IMR-90 (cell line): ENCODE measurements at regions not wholly inside any gene's neighbourhood (a gene's known extent, or its start where the extent isn't known, plus 50 kb on each side); places are given as distances from the start of the nearest gene placed in this dataset.
"Not testable (repeated sequence)": the region's sequence is repeated elsewhere in the genome, so short reads cannot be mapped to it uniquely, and the experiment has no call there.

Experiments used
- ATAC-seq: fragments of 200-7000 bp; cut with Tn5 transposase; 2 replicates; pipeline ENCODE4 v1.9.1; 2020; ENCODE audit warnings: low read depth, mild to moderate bottlenecking, moderate library complexity
- BruUV-seq: library from RNA; stranded (reverse); fragments of 400-500 nt; replicated peaks from 2 replicates; lab custom pipeline; 2021; lab: Mats Ljungman, UMichigan
- CTCF ChIA-PET: fragments of 300-600 bp; formaldehyde crosslinking; extraction: SDS; loops from one replicate; lab custom pipeline; 2021; ENCODE audit warnings: antibody characterized with exemption; lab: Yijun Ruan, JAX
- POLR2A ChIA-PET: fragments of 300-600 bp; sonication (Branson Sonifier 250); formaldehyde crosslinking; loops from one replicate; lab custom pipeline; 2022; ENCODE audit warnings: antibody characterized with exemption; ENCODE audit not compliant: unreplicated experiment; lab: Charles Lee
- DNase-seq: peaks from one replicate; pipeline ENCODE4 v3.0.0; 2013
- H2AFZ ChIP-seq: replicated peaks from 2 replicates; pipeline ENCODE3; 2013; ENCODE audit warnings: low read length, mild to moderate bottlenecking; ENCODE audit not compliant: poor library complexity
- H2AK5ac ChIP-seq: 2 replicates; pipeline ENCODE4 v1.6.1; 2013; ENCODE audit warnings: low read depth, low read length, inconsistent platforms
- H2AK9ac ChIP-seq: replicated peaks from 2 replicates; pipeline ENCODE3; 2013; ENCODE audit warnings: mild to moderate bottlenecking, low read depth, low read length, moderate library complexity; ENCODE audit not compliant: poor library complexity
- H2BK120ac ChIP-seq: 2 replicates; pipeline ENCODE4 v1.6.1; 2013; ENCODE audit warnings: low read depth, low read length, inconsistent platforms
- H2BK15ac ChIP-seq: 3 replicates; pipeline ENCODE4 v1.6.1; 2013; ENCODE audit warnings: low read depth, low read length, inconsistent platforms
- H2BK20ac ChIP-seq: 2 replicates; pipeline ENCODE4 v1.6.1; 2013; ENCODE audit warnings: low read depth, mild to moderate bottlenecking, inconsistent platforms, low read length, moderate library complexity
- H2BK5ac ChIP-seq: 2 replicates; pipeline ENCODE4 v1.6.1; 2013; ENCODE audit warnings: mild to moderate bottlenecking, low read depth, low read length, inconsistent platforms; ENCODE audit not compliant: poor library complexity, severe bottlenecking
- H3K14ac ChIP-seq: replicated peaks from 2 replicates; pipeline ENCODE4 v1.6.1; 2013; ENCODE audit warnings: low read depth, low read length, inconsistent platforms
- H3K18ac ChIP-seq: 2 replicates; pipeline ENCODE4 v1.6.1; 2013; ENCODE audit warnings: low read depth, low read length, control low read depth
- H3K23ac ChIP-seq: 2 replicates; pipeline ENCODE4 v1.6.1; 2013; ENCODE audit warnings: low read depth, low read length, inconsistent platforms
- H3K27ac ChIP-seq: 2 replicates; pipeline ENCODE4 v1.5.1; 2013; ENCODE audit warnings: mild to moderate bottlenecking, control low read depth, low read length; ENCODE audit not compliant: insufficient read depth
- H3K27me3 ChIP-seq: 2 replicates; pipeline ENCODE4 v1.6.1; 2013; ENCODE audit warnings: low read length; ENCODE audit not compliant: control insufficient read depth, insufficient read depth
- H3K36me3 ChIP-seq: 2 replicates; pipeline ENCODE4 v1.6.1; 2013; ENCODE audit warnings: low read length, mixed read lengths; ENCODE audit not compliant: control insufficient read depth, insufficient read depth
- H3K4ac ChIP-seq: 2 replicates; pipeline ENCODE4 v1.6.1; 2013; ENCODE audit warnings: low read depth, low read length, inconsistent platforms
- H3K4me1 ChIP-seq: 2 replicates; pipeline ENCODE4 v1.6.1; 2013; ENCODE audit warnings: low read length, mixed read lengths; ENCODE audit not compliant: control insufficient read depth, insufficient read depth
- H3K4me2 ChIP-seq: 2 replicates; pipeline ENCODE4 v1.6.1; 2013; ENCODE audit warnings: low read depth, mild to moderate bottlenecking, control low read depth, low read length, moderate library complexity
- H3K4me3 ChIP-seq: 2 replicates; pipeline ENCODE4 v1.5.1; 2013; ENCODE audit warnings: low read depth, mild to moderate bottlenecking, control low read depth, low read length, moderate library complexity; ENCODE audit not compliant: insufficient read depth
- H3K56ac ChIP-seq: 2 replicates; pipeline ENCODE4 v1.6.1; 2013; ENCODE audit warnings: low read length, inconsistent platforms; ENCODE audit not compliant: insufficient read depth; ENCODE audit errors: extremely low read depth
- H3K79me1 ChIP-seq, 2 experiments: 2 replicates each; pipeline ENCODE4 v1.6.1; 2013; ENCODE audit warnings: low read length in 2 of 2, inconsistent platforms in 1 of 2, low read depth in 1 of 2
- H3K9ac ChIP-seq: 2 replicates; pipeline ENCODE4 v1.6.1; 2013; ENCODE audit warnings: low read depth, low read length, control low read depth
- H3K9me1 ChIP-seq: 2 replicates; pipeline ENCODE4 v1.6.1; 2013; ENCODE audit warnings: low read length, inconsistent platforms; ENCODE audit not compliant: insufficient read depth
- H3K9me3 ChIP-seq: 2 replicates; pipeline ENCODE4 v1.6.1; 2013; ENCODE audit warnings: low read length; ENCODE audit not compliant: control insufficient read depth, insufficient read depth
- H4K20me1 ChIP-seq: 2 replicates; pipeline ENCODE4 v1.6.1; 2013; ENCODE audit warnings: low read length, inconsistent platforms; ENCODE audit not compliant: insufficient read depth
- H4K5ac ChIP-seq: 2 replicates; pipeline ENCODE4 v1.6.1; 2013; ENCODE audit warnings: mild to moderate bottlenecking, low read depth, low read length, control low read depth
- H4K8ac ChIP-seq, 2 experiments: 2 replicates each; pipeline ENCODE4 v1.6.1; 2013; ENCODE audit warnings: low read depth in 2 of 2, low read length in 2 of 2, control low read depth in 1 of 2, inconsistent platforms in 1 of 2
- H4K91ac ChIP-seq: 2 replicates; pipeline ENCODE4 v1.6.1; 2013; ENCODE audit warnings: low read depth, low read length, inconsistent platforms; ENCODE audit not compliant: insufficient read depth
- CHD1 ChIP-seq: IDR thresholded peaks from 2 replicates; pipeline ENCODE4 v1.6.1; 2012; ENCODE audit warnings: low read depth, low read length, improper control_type of control experiment
- MAFK ChIP-seq: IDR thresholded peaks from 2 replicates; pipeline ENCODE4 v1.6.1; 2012; ENCODE audit warnings: low read depth, low read length, improper control_type of control experiment
- MAZ ChIP-seq: IDR thresholded peaks from 2 replicates; pipeline ENCODE4 v1.6.1; 2012; ENCODE audit warnings: low read depth, mild to moderate bottlenecking, low read length, improper control_type of control experiment, moderate library complexity, borderline replicate concordance
- RCOR1 ChIP-seq: IDR thresholded peaks from 2 replicates; pipeline ENCODE4 v1.6.1; 2012; ENCODE audit warnings: mild to moderate bottlenecking, low read length, improper control_type of control experiment; ENCODE audit not compliant: insufficient replicate concordance
- USF2 ChIP-seq: fragments of 150-350 bp; IDR thresholded peaks from 2 replicates; pipeline ENCODE4 v1.6.1; 2017; ENCODE audit warnings: mild to moderate bottlenecking, antibody characterized with exemption, low read length, low read depth
- WGBS, 2 experiments: methylation state at CpG; one replicate each; pipeline versions ENCODE4 v1.1.5 to v1.1.7; 2013; ENCODE audit warnings: missing lambda C conversion rate in 2 of 2; ENCODE audit not compliant: insufficient read length in 1 of 2; ENCODE audit errors: extremely low coverage in 2 of 2; 5-methylcytosine and 5-hydroxymethylcytosine counted together
- dilution Hi-C: fragments of 300-500 bp; cut with HindIII; formaldehyde crosslinking; loops from one replicate; pipeline ENCODE4 v1.14.3; 2018; ENCODE audit warnings: low sequenced_read_pairs; ENCODE audit not compliant: unreplicated experiment
- in situ Hi-C: fragments of 300-500 bp; cut with MboI; formaldehyde crosslinking; loops from 3 replicates; pipeline ENCODE4 v1.14.3; 2019; ENCODE audit warnings: low sequenced_read_pairs, inconsistent platforms, mixed read lengths
- intact Hi-C: fragments of 100-400 bp; cut with micrococcal nuclease; formaldehyde crosslinking; loops from 2 replicates; pipeline ENCODE4 v1.10.0; 2022

GRCh38 chr2:242017086-242017485 lies 147.6 kb downstream of the RTP5 start:
- Histone ChIP-seq H2AFZ (no peak overlapping the region), H3K14ac (no peak overlapping the region), H3K27ac (no peak overlapping the region), H3K9ac (no peak overlapping the region), H2BK15ac (no peak overlapping the region), H3K18ac (no peak overlapping the region), H3K4ac (no peak overlapping the region), H3K9me1 (no peaks in the 10 kb centered on the region), H4K20me1 (no peaks in the 10 kb centered on the region), H2BK5ac (no peak overlapping the region), H3K23ac (no peak overlapping the region), H3K4me2 (no peak overlapping the region), H3K79me1 (no peaks in the 10 kb centered on the region), H2AK9ac (no peak overlapping the region), H4K8ac (no peak overlapping the region), H3K4me3 (no peak overlapping the region), H2BK120ac (no peak overlapping the region), H3K36me3 (no peaks in the 10 kb centered on the region), H3K27me3 (peaks cover 52% of the 10 kb centered on the region), H4K5ac (no peak overlapping the region), H3K4me1 (no peaks in the 10 kb centered on the region), H3K56ac (no peak overlapping the region), H3K9me3 (peaks cover 2% of the 10 kb centered on the region; the same call in 1 of the 2 replicates), H2BK20ac (no peak overlapping the region), H4K91ac (no peak overlapping the region), H2AK5ac (no peak overlapping the region)
- BruUV-seq = no TSS peak
- in situ Hi-C loops = no loop called here
- WGBS, 2 experiments = 72% methylated on average over 4 of the region's 10 CpGs; no CpG with 5 or more reads in 1 of the 2 experiments
- ATAC-seq = no peak
- dilution Hi-C loops = no loop called here
- ChIA-PET POLR2A (no interaction called here), CTCF (no interaction called here)
- no peak for DNase-seq
- no peak for TF ChIP-seq MAZ
- no peak for TF ChIP-seq CHD1
- TF ChIP-seq MAFK = no peak
- no peak for TF ChIP-seq RCOR1
- TF ChIP-seq USF2 = no peak
- intact Hi-C loops = no loop called here

- in situ Hi-C loops = not testable (repeated sequence)
Measured at GRCh38 chr2:242018416-242018815, 148.9 kb downstream of the RTP5 start.

More at GRCh38 chr2:242018416-242018815, 148.9 kb downstream of the RTP5 start:
- H2AFZ ChIP-seq, DNase-seq, H4K8ac ChIP-seq, H3K23ac ChIP-seq, POLR2A ChIA-PET, intact Hi-C loops, H3K4ac ChIP-seq, H3K27ac ChIP-seq, H3K14ac ChIP-seq, H3K4me1 ChIP-seq, H4K91ac ChIP-seq, H2AK5ac ChIP-seq, H2AK9ac ChIP-seq, H3K4me3 ChIP-seq, H3K9me1 ChIP-seq, H2BK5ac ChIP-seq, H4K5ac ChIP-seq, H3K79me1 ChIP-seq, H2BK120ac ChIP-seq, H3K9me3 ChIP-seq, H4K20me1 ChIP-seq, H2BK15ac ChIP-seq, BruUV-seq, H3K4me2 ChIP-seq, ATAC-seq, H2BK20ac ChIP-seq, H3K18ac ChIP-seq, CTCF ChIA-PET, H3K36me3 ChIP-seq, dilution Hi-C loops, H3K56ac ChIP-seq, H3K9ac ChIP-seq: not testable (repeated sequence)
- H3K27me3 ChIP-seq = peaks cover 57% of the 10 kb centered on the region
- whole genome bisulfite sequencing, 2 experiments = 64% methylated on average over 4 of the region's 10 CpGs; no CpG with 5 or more reads in 1 of the 2 experiments
